Neural progenitor cell (in vitro differentiated cells): ENCODE measurements at regions not wholly inside any gene's neighbourhood (a gene's known extent, or its start where the extent isn't known, plus 50 kb on each side); places are given as distances from the start of the nearest gene placed in this dataset.

Experiments used
- CTCF ChIP-seq: fragments of 200-600 bp; sonication (generic); IDR thresholded peaks from 2 replicates; pipeline ENCODE4 v1.5.1; 2017; ENCODE audit warnings: antibody characterized with exemption, mild to moderate bottlenecking
- EZH2 ChIP-seq: fragments of 200-600 bp; sonication (generic); IDR thresholded peaks from 2 replicates; pipeline ENCODE4 v1.6.1; 2017; ENCODE audit warnings: antibody characterized with exemption, mild to moderate bottlenecking, moderate library complexity
- EZH2phosphoT487 ChIP-seq: fragments of 200-600 bp; sonication (generic); IDR thresholded peaks from 2 replicates; pipeline ENCODE4 v1.6.1; 2017; ENCODE audit warnings: antibody characterized with exemption

- TF ChIP-seq CTCF (no peak), EZH2 (no peak), EZH2phosphoT487 (no peak)
Measured at GRCh38 chr10:93186653-93187052, 113.0 kb downstream of the CYP26A1 start.
